H4 (cell line): ENCODE measurements at regions not wholly inside any gene's neighbourhood (a gene's known extent, or its start where the extent isn't known, plus 50 kb on each side); places are given as distances from the start of the nearest gene placed in this dataset.
"Not testable (repeated sequence)": the region's sequence is repeated elsewhere in the genome, so short reads cannot be mapped to it uniquely, and the experiment has no call there.

Experiments
- DNase-seq: peaks from one replicate; pipeline ENCODE4 v3.0.0-alpha.2; 2015; ENCODE audit warnings: low spot score

- DNase-seq = no peak
Observed at GRCh38 chr11:28903716-28904115, 795.5 kb downstream of the METTL15 start.

- no peak for DNase-seq
Observed at GRCh38 chr11:28900427-28900826, 792.2 kb downstream of the METTL15 start.

DNA sequence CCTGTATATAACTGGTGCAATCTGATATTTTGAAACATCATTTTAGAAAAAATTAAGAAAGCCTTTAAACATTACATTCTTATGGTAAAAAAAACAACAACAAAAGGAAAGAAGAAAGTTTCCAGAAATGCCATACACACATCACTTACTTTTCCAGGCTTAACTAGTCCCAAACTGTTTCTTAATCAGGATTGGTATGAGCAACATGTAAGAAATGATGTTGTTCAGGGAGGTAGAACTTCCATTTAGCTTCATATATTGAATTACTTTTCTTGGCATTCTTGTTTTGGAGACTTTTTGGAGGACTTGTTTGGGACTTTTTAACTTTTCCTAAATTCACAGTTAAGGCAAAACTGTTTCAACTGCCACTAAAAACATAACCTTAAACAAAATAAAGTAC lies 791.5 kb downstream of the METTL15 start:
- DNase-seq = no peak

GRCh38 chr11:28890601-28891040 lies 782.4 kb downstream of the METTL15 start:
- DNase-seq = not testable (repeated sequence)

DNA sequence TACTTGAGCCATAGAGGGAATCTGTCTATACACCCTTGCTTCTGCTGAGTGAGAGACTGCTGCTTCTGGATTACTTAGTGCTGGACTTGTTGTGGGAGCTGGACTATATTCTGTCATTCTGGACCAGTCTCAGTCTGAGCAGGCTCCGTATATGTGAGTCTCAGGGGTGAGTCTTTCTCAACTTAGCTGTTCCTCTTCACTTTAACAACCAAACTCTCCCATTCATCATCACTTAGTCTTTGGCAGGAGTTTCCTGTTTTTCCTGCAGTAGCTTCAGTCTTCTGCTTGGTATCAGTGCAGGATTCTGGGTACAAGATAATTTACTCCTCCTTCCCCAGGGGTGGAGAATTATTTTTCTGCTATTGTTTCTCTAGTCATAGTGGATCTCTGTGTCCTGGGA lies 779.5 kb downstream of the METTL15 start:
- DNase-seq = no peak

DNA sequence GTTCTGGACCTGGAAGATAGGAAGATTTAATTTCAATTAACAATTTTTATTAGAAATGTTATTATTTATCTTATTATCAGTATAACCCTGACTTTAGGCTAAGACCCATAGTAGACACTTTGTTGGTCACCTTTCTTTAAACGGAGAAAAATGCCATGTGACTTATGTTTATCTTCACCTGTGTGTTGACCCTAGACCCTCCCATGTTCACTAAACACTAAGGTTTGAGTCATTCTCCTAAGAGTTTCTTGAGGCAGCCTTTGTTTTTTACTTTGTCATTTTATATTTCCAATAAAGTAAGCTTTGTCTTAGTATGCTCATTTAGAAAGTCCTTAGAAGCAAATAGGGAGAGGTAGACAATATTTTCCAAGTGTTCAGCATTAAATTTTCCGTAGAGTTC lies 771.7 kb downstream of the METTL15 start:
- DNase-seq = no peak

DNA sequence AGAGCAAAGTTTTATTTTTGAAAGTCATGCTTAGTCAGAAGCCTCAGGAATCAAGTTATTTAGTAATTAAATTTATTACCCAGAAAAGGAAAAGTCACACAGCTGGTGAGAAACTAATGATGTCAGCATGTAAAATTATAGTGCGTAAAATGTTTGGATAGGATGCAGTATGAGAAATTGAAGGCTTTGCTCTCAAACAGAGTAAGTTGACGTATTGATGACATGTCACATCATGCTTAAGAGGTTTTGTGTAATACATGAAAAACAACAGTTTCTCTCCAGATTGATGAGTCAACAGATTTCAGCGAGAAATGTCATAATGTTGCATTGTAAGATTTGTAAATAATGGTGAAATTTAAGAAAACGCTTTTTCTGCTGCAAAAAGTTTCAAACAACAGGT lies 769.8 kb downstream of the METTL15 start:
- DNase-seq = no peak

- no peak for DNase-seq
Observed at GRCh38 chr11:28877340-28877739, 769.2 kb downstream of the METTL15 start.

DNA sequence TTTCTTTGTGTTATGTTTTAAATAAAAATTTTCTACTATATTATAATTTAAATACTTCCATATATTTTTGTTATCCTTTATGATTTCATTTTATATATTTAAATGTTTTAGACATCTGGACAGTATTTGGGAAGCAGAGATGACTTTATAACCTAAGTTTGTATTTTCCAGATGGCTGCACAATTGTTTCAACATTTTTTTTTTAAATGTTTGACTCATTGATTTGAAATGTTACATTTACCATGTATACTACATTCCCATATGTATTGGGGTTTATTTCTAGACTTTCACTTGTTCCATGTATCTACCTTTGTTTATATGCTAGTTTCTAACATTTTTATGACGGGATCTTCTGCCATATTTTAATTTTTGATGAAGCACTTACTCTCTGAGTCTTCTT lies 766.5 kb downstream of the METTL15 start:
- DNase-seq = no peak

DNA sequence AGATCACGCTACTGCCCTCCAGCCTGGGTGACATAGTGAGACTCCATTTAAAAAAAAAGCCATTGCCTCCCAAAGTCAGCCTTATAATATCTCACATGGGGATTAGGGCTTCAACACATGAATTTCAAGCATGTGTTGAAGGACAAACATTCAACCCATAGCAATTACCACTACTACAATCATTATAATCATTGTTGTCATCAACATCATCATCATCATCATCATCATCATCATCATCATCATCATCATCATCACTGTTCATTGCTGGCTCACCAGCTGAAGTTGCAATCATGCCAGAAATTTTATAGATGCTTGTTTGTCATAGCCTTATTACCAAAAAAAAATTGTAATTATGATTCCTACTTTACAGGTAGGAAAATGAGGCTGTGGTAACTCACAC lies 762.9 kb downstream of the METTL15 start:
- DNase-seq = no peak

DNA sequence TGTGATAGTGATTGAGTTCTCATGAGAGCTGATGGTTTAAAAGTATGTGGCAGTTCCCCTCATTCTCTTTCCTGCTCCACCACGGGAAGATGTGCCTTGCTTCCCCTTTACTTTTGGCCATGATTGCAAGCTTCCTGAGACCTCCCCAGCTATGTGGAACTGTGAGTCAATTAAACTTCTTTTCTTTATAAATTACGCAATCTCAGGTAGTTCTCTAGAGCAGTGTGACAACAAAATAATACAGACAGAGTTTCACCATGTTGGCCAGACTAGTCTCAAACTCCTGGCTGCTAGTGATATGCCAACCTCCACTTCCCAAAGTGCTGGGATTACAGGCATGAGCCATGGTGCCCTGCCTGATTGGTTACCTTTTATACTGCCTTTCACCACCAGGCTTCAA lies 755.2 kb downstream of the METTL15 start:
- DNase-seq = no peak

DNA sequence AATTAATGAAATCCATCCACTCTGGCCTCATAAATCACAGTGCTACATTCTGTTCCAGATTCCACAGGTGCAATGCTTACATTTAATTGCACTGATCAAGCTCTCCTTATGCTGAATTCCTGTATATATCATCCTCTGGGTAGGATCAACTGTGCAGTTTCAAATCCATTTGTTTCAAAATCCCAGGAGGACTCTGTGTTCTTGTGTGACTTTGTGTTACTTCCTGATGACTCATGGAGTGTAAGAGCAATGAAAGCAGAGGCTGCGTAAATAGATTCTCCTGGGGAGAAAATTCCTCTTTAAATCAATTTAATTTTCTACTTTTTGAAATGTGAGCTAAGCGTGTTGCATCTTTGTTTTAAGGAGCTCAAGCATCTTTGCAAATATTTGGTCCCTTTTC lies 752.7 kb downstream of the METTL15 start:
- DNase-seq = peak; percentile 38

- DNase-seq = no peak
Observed at GRCh38 chr11:28858076-28858475, 749.9 kb downstream of the METTL15 start.

- no peak for DNase-seq
Observed at GRCh38 chr11:28849053-28849452, 740.9 kb downstream of the METTL15 start.

GRCh38 chr11:28842716-28843115 lies 734.5 kb downstream of the METTL15 start:
- no peak for DNase-seq

DNA sequence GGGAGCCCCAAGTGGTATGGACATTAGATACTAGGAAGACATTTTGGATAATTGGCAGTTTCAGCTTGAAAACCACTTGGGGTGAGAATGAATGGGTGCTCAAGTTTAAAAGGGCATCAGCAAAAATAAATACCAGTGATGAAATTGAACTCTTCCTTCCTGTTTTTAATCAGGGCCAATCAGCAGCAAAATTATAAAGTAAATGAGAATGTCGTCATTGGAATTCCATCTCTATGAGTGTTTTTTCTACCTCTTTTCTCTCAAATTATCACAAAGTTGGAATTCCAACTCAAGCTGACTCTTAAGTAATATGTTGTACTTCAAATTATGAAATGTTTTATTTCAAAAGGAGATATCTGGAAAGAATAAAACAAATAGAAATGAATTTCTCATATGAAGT lies 730.6 kb downstream of the METTL15 start:
- no peak for DNase-seq

- no peak for DNase-seq
Observed at GRCh38 chr11:28837599-28837998, 729.4 kb downstream of the METTL15 start.

DNA sequence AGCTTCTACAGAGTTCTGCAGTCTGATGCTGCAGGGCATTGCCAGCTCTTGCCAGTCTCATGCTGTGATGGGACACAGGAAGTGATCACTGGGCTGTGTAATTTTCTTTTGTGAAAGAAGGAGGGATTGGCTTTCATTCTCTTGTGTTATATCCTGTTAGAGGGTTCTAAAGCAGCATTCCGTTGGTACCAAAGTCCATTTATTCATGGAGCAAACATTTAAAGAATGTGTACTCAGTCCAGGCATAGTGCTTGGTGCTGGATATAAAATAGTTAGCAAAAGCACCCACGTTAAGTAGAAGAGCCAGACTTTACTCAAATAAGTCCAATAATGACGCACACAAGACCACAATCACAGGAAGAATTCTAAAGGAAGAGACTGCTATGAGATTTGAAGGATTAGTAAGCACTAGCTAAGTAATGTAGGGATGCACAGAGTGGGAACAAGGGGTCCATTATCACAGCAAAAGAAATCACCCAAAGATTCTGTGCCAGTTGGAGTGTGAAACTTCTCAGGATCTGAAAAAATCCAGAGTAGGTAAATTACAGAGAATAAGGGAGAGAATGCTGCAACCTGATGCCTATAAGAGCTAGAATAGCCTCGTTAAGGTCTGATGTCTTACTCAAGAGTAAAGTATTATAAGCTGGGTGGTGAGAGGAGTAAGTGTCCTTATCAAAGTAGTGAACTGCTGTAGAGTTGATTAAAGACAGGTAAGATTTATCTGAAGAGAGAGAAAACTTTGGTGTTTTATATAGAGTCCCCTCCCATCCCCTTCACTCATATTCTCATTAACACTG lies 728.3 kb downstream of the METTL15 start:
- DNase-seq = peak; percentile 92

GRCh38 chr11:28835790-28836189 lies 727.6 kb downstream of the METTL15 start:
- DNase-seq = peak; percentile 48

DNA sequence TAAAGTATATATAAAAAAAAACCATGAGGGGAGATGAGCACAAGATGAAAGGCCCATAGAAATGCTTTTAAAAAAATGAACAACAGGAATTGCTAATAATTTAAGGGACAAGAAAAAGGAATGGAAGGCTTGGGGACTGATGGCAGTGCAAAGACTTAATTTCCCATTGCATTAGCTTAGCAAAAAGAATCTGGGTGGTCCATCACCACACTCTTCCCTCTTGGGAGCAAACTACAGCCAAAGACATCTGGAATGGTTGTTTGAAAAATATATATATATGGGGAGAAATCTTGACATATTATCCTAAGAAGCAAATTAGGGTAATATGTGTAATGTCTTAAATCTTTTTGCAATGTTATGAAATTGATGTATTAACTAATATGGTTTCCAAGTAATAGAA lies 727.1 kb downstream of the METTL15 start:
- DNase-seq = no peak

- DNase-seq = peak; percentile 73
Observed at GRCh38 chr11:28834877-28835276, 726.7 kb downstream of the METTL15 start.

DNA sequence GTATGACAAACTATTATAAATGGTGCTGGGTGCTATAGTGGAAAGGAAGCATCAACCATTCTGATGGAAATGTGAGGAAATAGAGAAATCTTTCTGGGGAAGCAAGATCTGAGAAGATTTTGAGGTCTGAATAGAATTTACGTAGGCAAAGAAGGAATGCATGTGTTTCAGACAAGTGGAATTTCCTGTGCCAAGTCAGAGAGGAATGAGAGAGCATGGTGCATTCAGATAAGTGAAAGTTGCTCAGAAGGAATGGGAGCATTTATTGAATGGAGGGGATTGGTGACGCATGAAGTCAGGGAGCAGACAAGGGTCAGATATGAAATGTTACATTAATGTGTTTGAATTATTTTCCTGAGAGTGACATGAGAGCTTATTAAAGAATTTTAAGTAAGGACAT lies 725.5 kb downstream of the METTL15 start:
- DNase-seq = peak; percentile 74

DNA sequence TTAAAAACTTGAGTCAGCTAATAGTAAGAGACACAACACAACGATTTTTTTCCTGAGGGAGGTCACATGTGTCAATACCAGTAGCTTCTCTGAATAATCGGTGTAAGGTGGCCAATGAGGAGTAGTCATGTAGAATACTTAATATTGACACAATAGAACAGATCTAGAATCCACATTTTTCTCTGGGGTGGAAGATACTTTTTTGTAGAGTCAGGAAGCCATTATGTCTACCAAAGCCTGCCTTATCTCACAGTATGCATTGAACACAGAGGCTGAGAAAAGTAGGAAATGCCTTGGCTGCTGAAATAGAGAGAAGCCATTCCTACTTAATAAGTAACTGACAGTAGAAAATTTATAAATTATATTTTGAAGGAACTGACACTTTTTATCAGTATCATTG lies 725.0 kb downstream of the METTL15 start:
- DNase-seq = no peak

DNA sequence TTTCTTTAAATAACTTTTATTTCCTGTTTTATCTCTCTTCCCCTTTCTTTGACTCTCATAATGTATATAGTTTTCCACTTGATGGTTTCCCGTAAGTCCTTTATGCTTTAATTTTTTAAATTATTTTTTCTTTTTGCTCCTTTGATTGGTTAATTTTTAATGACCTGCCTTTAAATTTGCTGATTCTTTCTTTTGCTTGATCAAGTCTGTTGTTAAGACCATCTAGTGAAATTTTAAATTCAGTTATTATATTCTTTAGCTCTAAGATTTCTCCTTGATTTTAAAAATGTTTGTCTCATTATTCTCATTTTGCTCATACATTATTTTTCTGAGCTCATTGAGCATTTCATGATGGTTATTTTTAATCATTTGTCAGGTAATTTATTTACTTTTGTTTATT lies 718.6 kb downstream of the METTL15 start:
- no peak for DNase-seq
